Choroid plexus epithelial cell (primary cell): ENCODE measurements at regions not wholly inside any gene's neighbourhood (a gene's known extent, or its start where the extent isn't known, plus 50 kb on each side); places are given as distances from the start of the nearest gene placed in this dataset.

ENCODE experiments used
- DNase-seq: peaks from one replicate; pipeline ENCODE4 v3.0.0-alpha.2; 2010; ENCODE audit warnings: low read depth
- H3K4me3 ChIP-seq: 2 replicates; pipeline ENCODE4 v1.5.1; 2011; ENCODE audit warnings: low read depth, mild to moderate bottlenecking, control low read depth, low read length, moderate library complexity
- CTCF ChIP-seq: conservative IDR thresholded peaks from 2 replicates; pipeline ENCODE4 v1.5.1; 2011; ENCODE audit warnings: low read depth, mild to moderate bottlenecking, control low read depth, inconsistent platforms, low read length, moderate library complexity

GRCh38 chr1:244205171-244205570 lies 154.1 kb downstream of the ZBTB18 start:
- H3K4me3 ChIP-seq, result no peak overlapping the region
- DNase-seq, result no peak
- TF ChIP-seq CTCF, result no peak

GRCh38 chr1:244205906-244206305 lies 154.8 kb downstream of the ZBTB18 start:
- no peak for DNase-seq
- TF ChIP-seq CTCF, result no peak
- no peak overlapping the region for H3K4me3 ChIP-seq

- no peak for TF ChIP-seq CTCF
- H3K4me3 ChIP-seq, result no peak overlapping the region
- DNase-seq, result peak; percentile 79
Observed at GRCh38 chr1:244207042-244207934, 156.2 kb downstream of the ZBTB18 start.

GRCh38 chr1:244207935-244208244 lies 156.8 kb downstream of the ZBTB18 start:
- peak; percentile 28 for DNase-seq
- H3K4me3 ChIP-seq, result no peak overlapping the region
- TF ChIP-seq CTCF, result no peak

GRCh38 chr1:244209955-244210354 lies 158.9 kb downstream of the ZBTB18 start:
- no peak for DNase-seq
- TF ChIP-seq CTCF, result no peak
- no peak overlapping the region for H3K4me3 ChIP-seq

- no peak overlapping the region for H3K4me3 ChIP-seq
- DNase-seq, result no peak
- peak; percentile 61 for TF ChIP-seq CTCF
Observed at GRCh38 chr1:244210884-244211558, 159.9 kb downstream of the ZBTB18 start.
